ENCODE measurements at regions not wholly inside any gene's neighbourhood (a gene's known extent, or its start where the extent isn't known, plus 50 kb on each side); places are given as distances from the start of the nearest gene placed in this dataset.

- H3K18ac ChIP-seq (ENCODE audit: low read length): no peak overlapping the region
- H3K4ac ChIP-seq (ENCODE audit: low read length): no peak overlapping the region
- H2AK5ac ChIP-seq (ENCODE audit: low read depth, low read length): no peak overlapping the region
- no peak overlapping the region for H3K4me3 ChIP-seq (ENCODE audit: low read length in 2 of 2)
- no peak overlapping the region for H2AFZ ChIP-seq (ENCODE audit: low read length)
- no peaks in the 10 kb centered on the region for H3K36me3 ChIP-seq (replicated peaks in 1 of 2; ENCODE audit: control insufficient read depth in 2 of 2, insufficient read depth in 2 of 2, low read length in 2 of 2)
- DNase-seq (ENCODE audit: low spot score): no peak
- H2BK120ac ChIP-seq (ENCODE audit: low read depth, low read length): no peak overlapping the region
- no peak overlapping the region for H2BK5ac ChIP-seq (ENCODE audit: low read length)
- no peak overlapping the region for H3K4me2 ChIP-seq (ENCODE audit: insufficient read depth, low read length, poor library complexity, severe bottlenecking)
- H2BK12ac ChIP-seq (ENCODE audit: low read length): no peak overlapping the region
- no peak overlapping the region for H3K23ac ChIP-seq (ENCODE audit: low read depth, low read length, poor library complexity)
- H2BK15ac ChIP-seq (ENCODE audit: low read length): no peak overlapping the region
- no peak overlapping the region for H3K14ac ChIP-seq (ENCODE audit: low read length)
- no peaks in the 10 kb centered on the region for H3K79me1 ChIP-seq (ENCODE audit: low read depth, low read length)
- peaks cover 0 to 5% of the 10 kb centered on the region in 2 donors for H3K9me3 ChIP-seq (replicated peaks in 1 of 2; ENCODE audit: control insufficient read depth in 2 of 2, insufficient read depth in 1 of 2, low read depth in 1 of 2, low read length in 2 of 2)
- no peaks in the 10 kb centered on the region for H3K27me3 ChIP-seq (ENCODE audit: control insufficient read depth in 3 of 3, insufficient read depth in 3 of 3, low read depth in 1 of 3, low read length in 3 of 3)
- no peak overlapping the region for H3K9ac ChIP-seq (ENCODE audit: low read depth, low read length, poor library complexity)
- H4K91ac ChIP-seq (ENCODE audit: low read depth, low read length, poor library complexity): no peak overlapping the region
- no peak overlapping the region for H3K27ac ChIP-seq (replicated peaks; ENCODE audit: low read length)
- H4K8ac ChIP-seq (ENCODE audit: low read depth, low read length): no peak overlapping the region
- WGBS, 2 donors (ENCODE audit: extremely low coverage in 2 of 2, insufficient read length in 2 of 2, insufficient replicate concordance in 1 of 2): no CpG with 5 or more reads among the region's 1 CpG
- H3K4me1 ChIP-seq (ENCODE audit: control insufficient read depth in 2 of 2, insufficient read depth in 1 of 2, low read depth in 1 of 2, low read length in 2 of 2): no peaks in the 10 kb centered on the region
Measured at GRCh38 chr3:5543047-5543446, 355.5 kb downstream of the EDEM1 start.

DNA sequence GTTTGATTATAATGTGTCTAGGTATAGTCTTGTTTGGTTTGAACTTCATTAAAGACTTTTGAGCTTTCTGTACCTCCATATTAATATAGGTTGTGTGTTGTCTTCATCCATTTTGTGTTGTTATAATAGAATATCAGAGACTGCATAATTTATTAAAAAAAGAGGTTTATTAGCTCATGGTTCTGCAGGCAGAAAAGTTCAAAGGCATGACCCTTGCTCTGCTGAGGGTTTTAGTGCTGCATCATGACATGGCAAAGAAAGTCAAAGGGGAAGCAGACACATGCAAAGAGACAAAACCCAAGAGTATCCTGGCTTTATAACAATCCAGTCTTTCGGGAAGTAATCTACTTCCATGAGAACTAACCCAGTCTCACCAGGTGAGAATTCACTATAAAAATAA is 358.2 kb downstream of the EDEM1 start:
- no peak overlapping the region for H2AFZ ChIP-seq (ENCODE audit: low read length)
- no peak overlapping the region for H4K8ac ChIP-seq (ENCODE audit: low read depth, low read length)
- H3K14ac ChIP-seq (ENCODE audit: low read length): no peak overlapping the region
- no peak for DNase-seq (ENCODE audit: low spot score)
- no peak overlapping the region for H2BK5ac ChIP-seq (ENCODE audit: low read length)
- H3K9ac ChIP-seq (ENCODE audit: low read depth, low read length, poor library complexity): no peak overlapping the region
- H2BK120ac ChIP-seq (ENCODE audit: low read depth, low read length): no peak overlapping the region
- no peaks in the 10 kb centered on the region for H3K27me3 ChIP-seq (ENCODE audit: control insufficient read depth in 3 of 3, insufficient read depth in 3 of 3, low read depth in 1 of 3, low read length in 3 of 3)
- no peaks in the 10 kb centered on the region for H3K36me3 ChIP-seq (replicated peaks in 1 of 2; ENCODE audit: control insufficient read depth in 2 of 2, insufficient read depth in 2 of 2, low read length in 2 of 2)
- no peak overlapping the region for H4K91ac ChIP-seq (ENCODE audit: low read depth, low read length, poor library complexity)
- no peak overlapping the region for H2AK5ac ChIP-seq (ENCODE audit: low read depth, low read length)
- H3K4ac ChIP-seq (ENCODE audit: low read length): no peak overlapping the region
- no peak overlapping the region for H3K23ac ChIP-seq (ENCODE audit: low read depth, low read length, poor library complexity)
- no peaks in the 10 kb centered on the region for H3K4me1 ChIP-seq (ENCODE audit: control insufficient read depth in 2 of 2, insufficient read depth in 1 of 2, low read depth in 1 of 2, low read length in 2 of 2)
- H3K79me1 ChIP-seq (ENCODE audit: low read depth, low read length): no peaks in the 10 kb centered on the region
- no peak overlapping the region for H2BK15ac ChIP-seq (ENCODE audit: low read length)
- H3K27ac ChIP-seq (replicated peaks; ENCODE audit: low read length): no peak overlapping the region
- peaks cover 0 to 4% of the 10 kb centered on the region in 2 donors for H3K9me3 ChIP-seq (replicated peaks in 1 of 2; ENCODE audit: control insufficient read depth in 2 of 2, insufficient read depth in 1 of 2, low read depth in 1 of 2, low read length in 2 of 2)
- no peak overlapping the region for H3K18ac ChIP-seq (ENCODE audit: low read length)
- no CpG with 5 or more reads among the region's 1 CpG for WGBS, 2 donors (ENCODE audit: extremely low coverage in 2 of 2, insufficient read length in 2 of 2, insufficient replicate concordance in 1 of 2)
- no peak overlapping the region for H3K4me3 ChIP-seq (ENCODE audit: low read length in 2 of 2)
- no peak overlapping the region for H2BK12ac ChIP-seq (ENCODE audit: low read length)
- no peak overlapping the region for H3K4me2 ChIP-seq (ENCODE audit: insufficient read depth, low read length, poor library complexity, severe bottlenecking)

DNA sequence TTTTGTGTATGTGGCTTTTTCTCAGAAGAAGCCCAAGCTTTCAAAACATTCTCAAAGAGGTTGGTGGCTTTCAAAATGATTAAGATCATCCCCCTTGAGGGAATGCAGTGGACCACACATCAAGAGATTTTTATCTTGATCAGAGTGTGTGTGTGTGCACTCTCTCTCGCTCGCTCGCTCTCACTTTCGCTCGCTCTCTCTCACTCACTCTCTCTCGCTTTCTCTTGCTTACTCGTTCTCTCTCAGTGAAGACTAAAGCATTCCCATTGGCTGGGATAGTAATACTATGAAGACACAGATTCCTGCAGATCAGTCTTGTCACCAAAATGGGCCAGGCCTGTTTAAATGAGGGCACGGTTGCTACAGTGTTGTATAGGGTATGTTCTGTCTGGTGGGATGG is 365.7 kb downstream of the EDEM1 start:
- Histone ChIP-seq H2AK5ac (ENCODE audit: low read depth, low read length) (no peak overlapping the region), H3K36me3 (replicated peaks in 1 of 2; ENCODE audit: control insufficient read depth in 2 of 2, insufficient read depth in 2 of 2, low read length in 2 of 2) (no peaks in the 10 kb centered on the region), H2BK12ac (ENCODE audit: low read length) (no peak overlapping the region), H3K9me3 (replicated peaks in 1 of 2; ENCODE audit: control insufficient read depth in 2 of 2, insufficient read depth in 1 of 2, low read depth in 1 of 2, low read length in 2 of 2) (no peaks in the 10 kb centered on the region), H2BK120ac (ENCODE audit: low read depth, low read length) (no peak overlapping the region), H3K27ac (replicated peaks; ENCODE audit: low read length) (no peak overlapping the region), H4K91ac (ENCODE audit: low read depth, low read length, poor library complexity) (no peak overlapping the region), H3K23ac (ENCODE audit: low read depth, low read length, poor library complexity) (no peak overlapping the region), H2AFZ (ENCODE audit: low read length) (no peak overlapping the region), H3K79me1 (ENCODE audit: low read depth, low read length) (no peaks in the 10 kb centered on the region), H3K14ac (ENCODE audit: low read length) (no peak overlapping the region), H3K4me2 (ENCODE audit: insufficient read depth, low read length, poor library complexity, severe bottlenecking) (no peak overlapping the region), H2BK5ac (ENCODE audit: low read length) (no peak overlapping the region), H3K9ac (ENCODE audit: low read depth, low read length, poor library complexity) (no peak overlapping the region), H3K4me1 (ENCODE audit: control insufficient read depth in 2 of 2, insufficient read depth in 1 of 2, low read depth in 1 of 2, low read length in 2 of 2) (no peaks in the 10 kb centered on the region), H3K18ac (ENCODE audit: low read length) (no peak overlapping the region), H2BK15ac (ENCODE audit: low read length) (no peak overlapping the region), H3K4ac (ENCODE audit: low read length) (no peak overlapping the region), H3K4me3 (ENCODE audit: low read length in 2 of 2) (no peak overlapping the region), H3K27me3 (ENCODE audit: control insufficient read depth in 3 of 3, insufficient read depth in 3 of 3, low read depth in 1 of 3, low read length in 3 of 3) (no peaks in the 10 kb centered on the region), H4K8ac (ENCODE audit: low read depth, low read length) (no peak overlapping the region)
- no CpG with 5 or more reads among the region's 8 CpGs for WGBS, 2 donors (ENCODE audit: extremely low coverage in 2 of 2, insufficient read length in 2 of 2, insufficient replicate concordance in 1 of 2)
- DNase-seq (ENCODE audit: low spot score): no peak

GRCh38 chr3:5554245-5554747 is 366.8 kb downstream of the EDEM1 start:
- Histone ChIP-seq H2AK5ac (ENCODE audit: low read depth, low read length) (no peak overlapping the region), H3K36me3 (replicated peaks in 1 of 2; ENCODE audit: control insufficient read depth in 2 of 2, insufficient read depth in 2 of 2, low read length in 2 of 2) (no peaks in the 10 kb centered on the region), H4K8ac (ENCODE audit: low read depth, low read length) (no peak overlapping the region), H3K4me1 (ENCODE audit: control insufficient read depth in 2 of 2, insufficient read depth in 1 of 2, low read depth in 1 of 2, low read length in 2 of 2) (no peaks in the 10 kb centered on the region), H3K9ac (ENCODE audit: low read depth, low read length, poor library complexity) (no peak overlapping the region), H3K18ac (ENCODE audit: low read length) (no peak overlapping the region), H3K9me3 (replicated peaks in 1 of 2; ENCODE audit: control insufficient read depth in 2 of 2, insufficient read depth in 1 of 2, low read depth in 1 of 2, low read length in 2 of 2) (no peaks in the 10 kb centered on the region), H2AFZ (ENCODE audit: low read length) (no peak overlapping the region), H2BK5ac (ENCODE audit: low read length) (no peak overlapping the region), H3K27ac (replicated peaks; ENCODE audit: low read length) (no peak overlapping the region), H2BK120ac (ENCODE audit: low read depth, low read length) (no peak overlapping the region), H3K79me1 (ENCODE audit: low read depth, low read length) (no peaks in the 10 kb centered on the region), H4K91ac (ENCODE audit: low read depth, low read length, poor library complexity) (no peak overlapping the region), H3K27me3 (ENCODE audit: control insufficient read depth in 3 of 3, insufficient read depth in 3 of 3, low read depth in 1 of 3, low read length in 3 of 3) (no peaks in the 10 kb centered on the region), H2BK15ac (ENCODE audit: low read length) (no peak overlapping the region), H3K4me3 (ENCODE audit: low read length in 2 of 2) (no peak overlapping the region), H3K14ac (ENCODE audit: low read length) (no peak overlapping the region), H3K4ac (ENCODE audit: low read length) (no peak overlapping the region), H3K23ac (ENCODE audit: low read depth, low read length, poor library complexity) (no peak overlapping the region), H3K4me2 (ENCODE audit: insufficient read depth, low read length, poor library complexity, severe bottlenecking) (no peak overlapping the region), H2BK12ac (ENCODE audit: low read length) (no peak overlapping the region)
- DNase-seq (ENCODE audit: low spot score): no peak
